NB4 (cell line): ENCODE measurements at regions not wholly inside any gene's neighbourhood (a gene's known extent, or its start where the extent isn't known, plus 50 kb on each side); places are given as distances from the start of the nearest gene placed in this dataset.

Source experiments
- DNase-seq: peaks from one replicate; pipeline ENCODE4 v3.0.0; 2010; ENCODE audit warnings: low read depth
- H3K4me3 ChIP-seq: one replicate; pipeline ENCODE4 v1.5.1; 2011; ENCODE audit warnings: mild to moderate bottlenecking, low read depth, low read length, moderate library complexity
- CTCF ChIP-seq: IDR thresholded peaks from one replicate; pipeline ENCODE4 v1.5.1; 2012; ENCODE audit warnings: low read depth, low read length
- MYC ChIP-seq: IDR thresholded peaks from 2 replicates; pipeline ENCODE4 v1.6.1; 2011; ENCODE audit warnings: low read depth, low read length
- POLR2A ChIP-seq: IDR thresholded peaks from 2 replicates; pipeline ENCODE4 v1.6.1; 2011; ENCODE audit warnings: mild to moderate bottlenecking; ENCODE audit not compliant: insufficient read length; ENCODE audit errors: extremely low read depth
- TF ChIP-seq, protein P1 (sequence below): IDR thresholded peaks from 2 replicates; pipeline ENCODE4 v1.6.1; 2011; ENCODE audit warnings: low read depth, low read length

- DNase-seq = peak; percentile 40
- no peak overlapping the region for H3K4me3 ChIP-seq
- TF ChIP-seq MYC (no peak), POLR2A (no peak), CTCF (peak; percentile 3)
- TF ChIP-seq, protein P1, sequence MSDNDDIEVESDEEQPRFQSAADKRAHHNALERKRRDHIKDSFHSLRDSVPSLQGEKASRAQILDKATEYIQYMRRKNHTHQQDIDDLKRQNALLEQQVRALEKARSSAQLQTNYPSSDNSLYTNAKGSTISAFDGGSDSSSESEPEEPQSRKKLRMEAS = no peak
These were observed 142.3 kb upstream of the ARHGAP5 start for GRCh38 chr14:31934767-31935266.

- no peak for DNase-seq
- TF ChIP-seq POLR2A (no peak), CTCF (no peak), MYC (no peak)
- TF ChIP-seq, protein P1 = no peak
- H3K4me3 ChIP-seq = no peak overlapping the region
These were observed 141.7 kb upstream of the ARHGAP5 start for GRCh38 chr14:31935391-31935790.

DNA sequence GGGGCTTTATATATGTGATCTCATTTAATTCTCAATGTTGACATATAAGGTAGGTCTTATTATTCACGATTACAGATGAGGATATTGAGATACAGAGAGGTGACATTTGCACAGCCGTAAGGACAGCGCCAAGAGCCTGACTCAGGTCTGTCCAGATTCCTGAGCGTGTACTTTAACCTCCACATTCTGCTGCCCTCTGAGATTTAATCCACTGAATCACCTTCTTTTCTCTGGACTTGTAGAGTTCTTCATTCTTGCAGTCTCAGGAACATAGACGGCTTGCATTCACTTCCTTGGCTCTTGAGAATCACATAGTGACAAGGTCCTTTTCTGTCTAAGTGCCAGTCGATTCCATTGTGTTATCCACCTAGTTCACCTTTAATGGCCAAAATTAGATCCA is 141.0 kb upstream of the ARHGAP5 start:
- H3K4me3 ChIP-seq = no peak overlapping the region
- DNase-seq = no peak
- TF ChIP-seq CTCF = no peak
- TF ChIP-seq MYC = no peak
- TF ChIP-seq POLR2A = no peak
- TF ChIP-seq, protein P1 = no peak

DNA sequence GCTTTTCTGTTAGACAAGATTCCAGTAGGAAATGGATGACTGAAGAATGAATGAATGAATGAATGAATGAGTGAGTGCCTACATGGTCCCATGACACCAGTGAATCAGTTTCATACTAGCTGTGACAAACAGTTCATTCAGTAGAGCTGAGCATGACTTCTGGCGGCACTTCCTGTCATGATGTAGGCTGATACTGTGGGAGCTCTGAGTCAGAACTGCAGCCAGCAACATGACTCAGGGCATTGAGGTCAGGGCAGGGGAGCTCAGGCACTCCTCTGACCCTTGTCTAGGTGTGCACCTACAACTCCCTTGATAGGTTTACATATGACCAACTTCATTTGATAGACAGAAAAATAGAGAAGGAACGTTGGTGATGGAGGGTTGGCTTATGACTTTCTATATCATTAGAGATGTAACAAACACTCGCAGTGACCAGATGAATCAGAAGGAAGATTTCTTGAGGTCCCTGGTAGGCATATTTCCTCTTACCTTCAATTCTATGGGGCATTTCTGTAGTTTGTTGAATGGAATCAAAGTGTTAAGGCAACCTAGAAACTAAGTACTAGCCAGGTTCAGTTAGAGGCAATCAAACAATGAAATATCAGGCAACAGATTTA is 139.3 kb upstream of the ARHGAP5 start:
- no peak for TF ChIP-seq MYC
- TF ChIP-seq, protein P1 = peak; percentile 17; the same call in 1 of the 2 replicates
- peak; percentile 58 for DNase-seq
- no peak overlapping the region for H3K4me3 ChIP-seq

GRCh38 chr14:31939934-31940333 is 137.2 kb upstream of the ARHGAP5 start:
- DNase-seq = no peak
- TF ChIP-seq CTCF = no peak
- TF ChIP-seq MYC = no peak
- TF ChIP-seq, protein P1 = no peak
- no peak for TF ChIP-seq POLR2A
- H3K4me3 ChIP-seq = no peak overlapping the region

DNA sequence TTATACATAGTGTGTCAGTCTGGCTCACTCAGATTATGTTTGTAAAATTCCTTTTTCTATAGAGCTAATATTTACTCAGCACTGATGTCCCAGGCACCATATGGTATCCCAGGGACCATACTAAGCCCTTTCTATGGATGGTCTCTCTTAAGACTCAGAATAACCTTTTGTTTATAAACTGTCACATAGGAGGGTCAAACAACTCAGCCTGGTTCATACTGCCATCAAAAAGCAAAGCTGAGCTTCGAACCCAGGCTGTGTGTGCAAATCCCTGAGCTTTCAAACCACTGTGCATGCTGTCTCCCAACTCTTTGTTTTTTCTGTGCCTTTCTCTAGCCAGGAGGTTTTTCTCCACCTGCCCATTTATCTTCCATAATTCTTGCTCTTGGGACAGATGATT is 135.6 kb upstream of the ARHGAP5 start:
- no peak for TF ChIP-seq CTCF
- TF ChIP-seq MYC = no peak
- no peak for TF ChIP-seq POLR2A
- TF ChIP-seq, protein P1 = no peak
- DNase-seq = no peak
- H3K4me3 ChIP-seq = no peak overlapping the region
